Stomach (tissue), 8 donors: ENCODE measurements at regions not wholly inside any gene's neighbourhood (a gene's known extent, or its start where the extent isn't known, plus 50 kb on each side); places are given as distances from the start of the nearest gene placed in this dataset.

ENCODE experiments used
- DNase-seq, 2 donors: peaks; one replicate each; pipeline versions ENCODE4 v3.0.0 to v3.0.0-alpha.2; 2013 to 2019
- H3K27ac ChIP-seq, 5 donors: fragments of 200-600 bp in 4 of 5; sonication (generic) in 4 of 5; one replicate each; pipeline ENCODE4 v1.5.1; 2013 to 2019; ENCODE audit warnings: mild to moderate bottlenecking in 1 of 5, moderate library complexity in 1 of 5
- H3K27me3 ChIP-seq, 3 donors: fragments of 200-600 bp; sonication (generic); one replicate each; pipeline ENCODE4 v1.5.1; 2017 to 2019; ENCODE audit warnings: mixed run types in 1 of 3
- H3K36me3 ChIP-seq, 4 donors: fragments of 200-600 bp; sonication (generic); 1 replicate in 3 of 4; 2 replicates in 1 of 4; pipeline ENCODE4 v1.5.1; 2016 to 2019
- H3K4me1 ChIP-seq, 4 donors: fragments of 200-600 bp; sonication (generic); one replicate each; pipeline ENCODE4 v1.5.1; 2016 to 2019
- H3K4me3 ChIP-seq, 4 donors: fragments of 200-600 bp; sonication (generic) in 3 of 4; one replicate each; pipeline ENCODE4 v1.5.1; 2016 to 2019; ENCODE audit warnings: mild to moderate bottlenecking in 1 of 4
- H3K9me3 ChIP-seq, 4 donors: fragments of 200-600 bp; sonication (generic); one replicate each; pipeline ENCODE4 v1.5.1; 2016 to 2019
- EP300 ChIP-seq: sonication (generic); formaldehyde crosslinking; IDR thresholded peaks from one replicate; pipeline ENCODE4 v1.6.1; 2017; ENCODE audit warnings: antibody characterized with exemption
- POLR2A ChIP-seq, 4 donors: fragments of 450-650 bp; IDR thresholded peaks; one replicate each; pipeline ENCODE4 v1.6.1; 2016; ENCODE audit warnings: antibody characterized with exemption in 4 of 4, control low read depth in 2 of 4, mild to moderate bottlenecking in 1 of 4, moderate library complexity in 1 of 4
- POLR2AphosphoS5 ChIP-seq, 3 donors: sonication (generic); formaldehyde crosslinking; IDR thresholded peaks; one replicate each; pipeline ENCODE4 v1.6.1; 2016; ENCODE audit warnings: antibody characterized with exemption in 3 of 3
- WGBS, 5 donors: extraction: QIAGEN DNeasy Blood & Tissue Kit in 3 of 5; methylation state at CpG; one replicate each; pipeline versions ENCODE4 v1.1.5 to v1.1.7; 2013 to 2018; 5-methylcytosine and 5-hydroxymethylcytosine counted together
- intact Hi-C: fragments of 100-400 bp; cut with DNase I; formaldehyde crosslinking; loops from one replicate; pipeline ENCODE4 v1.15.1; 2023; ENCODE audit warnings: low total_unique reads
- TF ChIP-seq, protein P1 (sequence below), 7 experiments: fragments of 450-650 bp in 4 of 7; fragments of 200-600 bp in 3 of 7; sonication (generic) in 3 of 7; IDR thresholded peaks; one replicate each; pipeline ENCODE4 v1.5.1; 2016 to 2019; ENCODE audit warnings: antibody characterized with exemption in 7 of 7, control low read depth in 2 of 7, mild to moderate bottlenecking in 1 of 7
- donor health status: healthy with polysubstance abuse.
- donor health status: Bipolar disorder and iron deficiency.
- donor health status: healthy.

DNA sequence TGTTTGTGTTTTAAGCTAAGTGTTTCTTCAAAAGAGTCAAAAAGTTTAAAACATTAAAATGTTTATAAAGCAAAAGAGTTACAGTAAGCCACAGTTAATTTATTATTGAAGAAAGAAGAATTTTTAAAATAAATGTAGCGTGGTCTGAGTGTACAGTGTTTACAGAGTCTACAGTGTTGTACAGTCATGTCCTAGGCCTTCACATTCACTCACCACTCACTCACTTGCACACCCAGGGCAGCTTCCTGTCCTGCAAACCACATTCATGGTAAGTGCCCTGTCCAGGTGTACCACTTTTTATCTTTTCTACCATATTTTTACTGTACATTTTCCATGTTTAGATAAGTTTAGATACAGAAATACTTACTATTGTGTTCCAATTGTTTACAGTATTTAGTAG lies 239.7 kb upstream of the AGA start:
- Histone ChIP-seq H3K4me3 (no peak overlapping the region), H3K4me1 (no peaks in the 10 kb centered on the region), H3K27me3 (no peaks in the 10 kb centered on the region), H3K9me3 (no peaks in the 10 kb centered on the region), H3K36me3 (no peaks in the 10 kb centered on the region), H3K27ac (no peak overlapping the region)
- intact Hi-C loops: no loop called here
- no peak for DNase-seq
- TF ChIP-seq EP300 (no peak), POLR2AphosphoS5 (IDR thresholded peaks at IDR 0.05) (no peak), POLR2A (IDR thresholded peaks at IDR 0.05) (no peak)
- TF ChIP-seq, protein P1, sequence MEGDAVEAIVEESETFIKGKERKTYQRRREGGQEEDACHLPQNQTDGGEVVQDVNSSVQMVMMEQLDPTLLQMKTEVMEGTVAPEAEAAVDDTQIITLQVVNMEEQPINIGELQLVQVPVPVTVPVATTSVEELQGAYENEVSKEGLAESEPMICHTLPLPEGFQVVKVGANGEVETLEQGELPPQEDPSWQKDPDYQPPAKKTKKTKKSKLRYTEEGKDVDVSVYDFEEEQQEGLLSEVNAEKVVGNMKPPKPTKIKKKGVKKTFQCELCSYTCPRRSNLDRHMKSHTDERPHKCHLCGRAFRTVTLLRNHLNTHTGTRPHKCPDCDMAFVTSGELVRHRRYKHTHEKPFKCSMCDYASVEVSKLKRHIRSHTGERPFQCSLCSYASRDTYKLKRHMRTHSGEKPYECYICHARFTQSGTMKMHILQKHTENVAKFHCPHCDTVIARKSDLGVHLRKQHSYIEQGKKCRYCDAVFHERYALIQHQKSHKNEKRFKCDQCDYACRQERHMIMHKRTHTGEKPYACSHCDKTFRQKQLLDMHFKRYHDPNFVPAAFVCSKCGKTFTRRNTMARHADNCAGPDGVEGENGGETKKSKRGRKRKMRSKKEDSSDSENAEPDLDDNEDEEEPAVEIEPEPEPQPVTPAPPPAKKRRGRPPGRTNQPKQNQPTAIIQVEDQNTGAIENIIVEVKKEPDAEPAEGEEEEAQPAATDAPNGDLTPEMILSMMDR (IDR thresholded peaks at IDR 0.05): no peak
- 76 to 83% (median 82%) methylated on average over 1 of the region's 1 CpG for WGBS, 5 donors

DNA sequence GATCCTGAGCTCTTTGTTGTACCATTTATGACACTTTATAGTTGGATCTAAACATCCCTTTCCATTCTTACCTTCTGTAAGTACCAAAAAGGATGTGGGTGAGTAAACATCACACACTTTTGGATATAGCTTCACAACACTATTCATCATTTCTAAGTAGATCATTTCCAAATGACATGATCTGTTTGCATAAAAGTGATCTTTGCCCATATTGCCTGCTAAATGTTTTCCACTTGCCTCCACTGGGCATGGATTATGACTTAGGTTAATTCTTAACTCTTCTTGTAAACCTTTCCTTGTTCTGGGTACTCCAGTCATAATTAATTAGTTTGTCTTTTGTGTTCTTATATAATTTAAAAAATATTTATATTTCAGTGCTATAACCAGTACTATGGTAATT lies 244.9 kb upstream of the AGA start:
- DNase-seq: no peak
- Histone ChIP-seq H3K4me3 (no peak overlapping the region), H3K36me3 (no peaks in the 10 kb centered on the region), H3K9me3 (no peaks in the 10 kb centered on the region), H3K4me1 (no peaks in the 10 kb centered on the region), H3K27ac (no peak overlapping the region), H3K27me3 (no peaks in the 10 kb centered on the region)
- intact Hi-C loops: no loop called here
- no peak for TF ChIP-seq POLR2AphosphoS5 (IDR thresholded peaks at IDR 0.05)
- no peak for TF ChIP-seq EP300
- TF ChIP-seq, protein P1 (IDR thresholded peaks at IDR 0.05): no peak
- TF ChIP-seq POLR2A (IDR thresholded peaks at IDR 0.05): no peak

DNA sequence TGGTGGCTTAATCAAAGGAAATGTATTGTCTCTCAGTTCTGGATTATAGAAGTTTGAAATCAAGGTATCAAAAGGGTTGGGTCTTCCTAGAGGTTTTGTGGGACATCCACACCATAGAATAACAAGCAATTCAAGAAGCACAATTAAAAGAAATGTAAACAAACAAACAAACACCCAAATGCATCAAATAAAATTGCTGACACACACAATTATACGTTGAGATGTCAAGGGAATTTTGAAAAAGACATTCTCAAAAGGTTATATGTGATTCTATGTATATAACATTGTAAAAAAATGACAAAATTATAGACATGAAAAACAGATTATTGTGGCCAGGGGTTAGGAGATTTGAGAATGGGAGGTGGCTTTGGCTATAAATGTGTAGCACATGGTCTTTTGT lies 250.7 kb upstream of the AGA start:
- TF ChIP-seq POLR2A (IDR thresholded peaks at IDR 0.05) (no peak), EP300 (no peak), POLR2AphosphoS5 (IDR thresholded peaks at IDR 0.05) (no peak)
- TF ChIP-seq, protein P1 (IDR thresholded peaks at IDR 0.05): no peak
- intact Hi-C loops: no loop called here
- no peaks in the 10 kb centered on the region for H3K27me3 ChIP-seq

DNA sequence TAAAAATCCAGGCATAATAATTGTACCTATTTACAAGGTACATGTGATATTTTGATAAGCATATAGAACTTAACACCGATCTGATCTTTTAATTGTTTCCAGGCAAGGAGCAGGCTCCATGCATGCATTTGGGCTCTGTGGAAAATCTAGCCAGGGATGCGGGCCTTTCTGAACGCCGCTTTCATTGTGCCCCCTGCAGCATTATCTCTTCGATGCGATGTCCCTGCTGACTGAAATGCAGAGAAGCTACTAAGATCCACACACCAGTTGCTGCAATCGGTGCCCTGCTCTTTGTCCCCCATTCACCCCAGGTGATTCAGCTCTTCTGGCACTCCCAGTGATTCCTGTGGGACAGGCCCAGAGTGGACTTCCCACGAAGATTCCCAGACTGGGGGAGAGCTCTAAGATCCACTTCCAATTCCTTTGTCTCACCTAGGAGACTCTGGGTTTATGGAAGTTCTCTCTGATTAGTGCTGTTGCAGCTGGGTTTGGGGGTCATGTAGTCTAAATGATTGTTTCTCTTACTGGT lies 254.3 kb upstream of the AGA start:
- H3K27ac ChIP-seq: no peak overlapping the region
- H3K27me3 ChIP-seq: no peaks in the 10 kb centered on the region
- intact Hi-C loops: no loop called here
- H3K4me1 ChIP-seq: no peaks in the 10 kb centered on the region
- no peak for TF ChIP-seq POLR2A (IDR thresholded peaks at IDR 0.05)
- TF ChIP-seq EP300: no peak
- no peak overlapping the region for H3K4me3 ChIP-seq
- 47 to 65% (median 61%) methylated on average over 8 of the region's 8 CpGs for whole genome bisulfite sequencing, 5 donors
- DNase-seq: no peak
- no peaks in the 10 kb centered on the region for H3K36me3 ChIP-seq
- H3K9me3 ChIP-seq: no peaks in the 10 kb centered on the region

More for the DNA sequence above, 250.7 kb upstream of the AGA start:
- no peak overlapping the region for H3K27ac ChIP-seq
- WGBS, 5 donors: 51 to 73% (median 63%) methylated on average over 1 of the region's 1 CpG
- H3K36me3 ChIP-seq: no peaks in the 10 kb centered on the region
- H3K9me3 ChIP-seq: no peaks in the 10 kb centered on the region
- no peak overlapping the region for H3K4me3 ChIP-seq
- no peak for DNase-seq
- no peaks in the 10 kb centered on the region for H3K4me1 ChIP-seq

DNA sequence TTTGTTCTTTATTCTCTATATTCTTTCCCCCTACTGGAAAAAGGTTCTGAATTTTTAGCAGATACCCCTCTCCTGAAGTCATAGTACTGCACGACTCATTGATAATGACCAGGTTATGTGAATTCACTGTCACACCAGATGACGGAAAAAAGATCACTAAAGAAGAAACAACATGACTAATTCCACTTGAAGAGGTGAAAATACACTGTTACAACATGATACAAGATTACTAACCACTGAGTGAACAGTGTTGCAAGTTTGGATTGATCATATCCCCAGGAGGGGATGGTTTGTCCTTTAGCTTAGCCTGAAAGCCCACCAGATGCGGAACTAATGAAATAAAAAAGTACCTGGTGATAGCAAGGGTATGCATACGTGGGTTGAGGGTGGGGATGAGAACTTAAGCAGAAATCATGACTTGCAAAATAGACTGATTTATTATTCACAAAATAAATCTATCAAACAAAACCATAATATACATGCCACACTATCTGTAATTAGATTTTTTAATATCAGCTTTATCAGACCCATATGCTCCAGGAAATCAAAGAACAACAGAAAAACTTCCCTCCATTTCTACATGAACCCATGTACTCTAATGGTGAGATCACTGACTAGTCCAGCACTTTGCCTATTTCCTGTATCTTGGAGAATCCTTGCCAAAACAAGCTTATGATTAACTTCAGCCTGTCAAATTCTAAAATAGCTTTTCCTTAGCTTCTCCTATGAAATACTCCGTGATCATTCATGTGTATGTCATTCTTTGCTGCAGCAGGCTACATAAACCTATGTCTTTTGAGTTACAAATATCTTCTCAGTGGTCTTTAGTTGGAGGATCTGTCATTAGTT lies 257.4 kb upstream of the AGA start:
- no peaks in the 10 kb centered on the region for H3K4me1 ChIP-seq
- no peak overlapping the region for H3K4me3 ChIP-seq
- H3K27me3 ChIP-seq: no peaks in the 10 kb centered on the region
- intact Hi-C loops: no loop called here
- H3K36me3 ChIP-seq: no peaks in the 10 kb centered on the region
- TF ChIP-seq POLR2A (IDR thresholded peaks at IDR 0.05): no peak
- TF ChIP-seq, protein P1 (IDR thresholded peaks at IDR 0.05): no peak
- no peak for TF ChIP-seq POLR2AphosphoS5 (IDR thresholded peaks at IDR 0.05)
- TF ChIP-seq EP300: no peak
- peak in 1 of 2 donors; percentile 5 for DNase-seq
- H3K27ac ChIP-seq: no peak overlapping the region
- peaks cover 0 to 9% (median 0%) of the 10 kb centered on the region in 4 donors for H3K9me3 ChIP-seq
- 62 to 86% (median 74%) methylated on average over 5 of the region's 5 CpGs for WGBS, 5 donors
